NAMALWA (cell line): ENCODE measurements at regions not wholly inside any gene's neighbourhood (a gene's known extent, or its start where the extent isn't known, plus 50 kb on each side); places are given as distances from the start of the nearest gene placed in this dataset.
A peak's percentile ranks its signal among the peaks of the same experiment; 100 is the strongest.

Experiments used
- DNase-seq: peaks from one replicate; pipeline ENCODE4 v3.0.0-alpha.2; 2015; ENCODE audit warnings: low spot score

DNA sequence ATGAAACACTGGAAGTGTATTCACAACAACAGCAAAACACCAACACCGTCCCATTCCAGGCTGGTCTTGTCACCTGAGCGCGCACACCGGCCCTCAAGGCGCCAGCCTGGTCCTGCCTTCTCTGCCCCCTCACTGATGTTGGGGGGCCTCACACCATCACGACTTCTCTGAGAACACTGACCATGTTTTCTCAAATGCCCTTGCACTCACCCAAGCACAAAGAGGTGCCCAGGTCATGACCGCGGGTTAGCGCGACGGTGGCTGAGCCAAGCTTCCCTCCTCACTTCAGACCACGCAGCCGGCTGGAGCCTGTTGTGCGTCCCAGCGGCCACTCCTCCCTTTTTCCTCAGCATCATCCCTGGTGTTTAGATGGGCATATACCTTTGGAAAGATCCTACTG is 101.3 kb upstream of the SALL3 start:
- DNase-seq = no peak

DNA sequence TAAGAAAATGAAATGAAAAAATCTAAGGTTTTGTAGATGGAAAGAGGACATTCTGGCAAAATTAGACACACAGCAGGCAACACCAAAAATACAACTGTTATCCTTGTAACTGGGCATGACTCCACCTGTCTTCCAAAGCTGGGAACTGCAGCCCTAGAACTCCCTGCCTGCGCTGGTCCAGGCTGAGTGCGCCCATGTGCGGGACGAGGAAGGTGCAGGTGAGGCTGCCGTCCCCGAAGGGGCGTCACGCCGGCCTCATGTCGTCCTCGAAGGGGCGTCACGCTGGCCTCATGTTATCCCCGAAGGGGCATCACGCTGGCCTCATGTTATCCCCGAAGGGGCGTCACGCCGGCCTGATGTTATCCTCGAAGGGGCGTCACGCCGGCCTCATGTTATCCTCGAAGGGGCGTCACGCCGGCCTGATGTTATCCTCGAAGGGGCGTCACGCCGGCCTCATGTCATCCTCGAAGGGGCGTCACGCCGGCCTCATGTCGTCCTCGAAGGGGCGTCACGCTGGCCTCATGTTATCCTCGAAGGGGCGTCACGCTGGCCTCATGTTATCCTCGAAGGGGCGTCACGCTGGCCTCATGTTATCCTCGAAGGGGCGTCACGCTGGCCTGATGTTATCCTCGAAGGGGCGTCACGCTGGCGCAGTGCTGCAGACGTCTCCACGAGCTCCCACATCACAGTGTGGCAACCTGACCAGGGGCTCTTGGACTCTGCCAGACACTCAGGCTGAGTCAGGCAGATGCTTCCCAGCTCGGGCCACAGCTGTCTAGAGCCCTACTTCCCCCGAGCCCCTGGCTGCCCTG is 100.3 kb upstream of the SALL3 start:
- peak; percentile 23 for DNase-seq

DNA sequence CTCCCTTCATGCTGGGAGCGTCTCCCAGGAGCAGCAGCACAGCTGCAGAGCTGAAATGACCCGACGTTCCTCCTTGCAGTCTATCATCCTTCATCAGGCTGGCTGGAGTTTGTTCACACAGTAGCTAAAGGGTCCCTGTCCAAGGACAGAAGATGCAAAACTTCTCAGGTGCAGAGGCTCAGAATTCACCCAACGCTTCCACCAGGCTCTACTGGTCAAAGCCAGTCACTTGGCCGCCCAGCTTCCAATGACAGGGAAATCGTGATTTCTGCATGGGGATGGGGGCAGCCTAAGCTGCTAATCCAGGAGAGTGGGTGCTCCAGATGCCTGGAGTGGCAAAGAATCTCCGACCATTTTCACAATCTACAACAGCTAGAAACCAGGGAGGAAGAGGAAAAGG is 97.0 kb upstream of the SALL3 start:
- no peak for DNase-seq

DNA sequence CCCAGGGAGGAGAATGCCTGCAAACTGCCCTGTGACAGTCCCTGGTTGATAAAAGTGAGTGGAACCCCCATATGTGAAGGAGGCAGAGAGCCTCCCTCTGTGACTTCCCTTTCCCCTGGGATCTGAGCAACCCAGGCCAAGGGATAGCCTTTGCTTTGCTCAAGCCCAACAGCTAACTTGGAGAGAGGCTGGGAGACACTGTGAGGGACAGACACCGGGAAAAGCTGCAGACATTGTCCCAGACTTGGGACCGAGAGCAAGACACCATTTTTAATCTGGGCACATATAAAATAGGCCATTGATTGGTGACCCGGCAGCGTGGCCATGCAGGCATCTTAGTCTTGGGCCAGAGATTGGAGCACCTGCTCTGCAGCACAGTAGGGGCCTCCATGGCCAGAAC is 96.1 kb upstream of the SALL3 start:
- DNase-seq = no peak

DNA sequence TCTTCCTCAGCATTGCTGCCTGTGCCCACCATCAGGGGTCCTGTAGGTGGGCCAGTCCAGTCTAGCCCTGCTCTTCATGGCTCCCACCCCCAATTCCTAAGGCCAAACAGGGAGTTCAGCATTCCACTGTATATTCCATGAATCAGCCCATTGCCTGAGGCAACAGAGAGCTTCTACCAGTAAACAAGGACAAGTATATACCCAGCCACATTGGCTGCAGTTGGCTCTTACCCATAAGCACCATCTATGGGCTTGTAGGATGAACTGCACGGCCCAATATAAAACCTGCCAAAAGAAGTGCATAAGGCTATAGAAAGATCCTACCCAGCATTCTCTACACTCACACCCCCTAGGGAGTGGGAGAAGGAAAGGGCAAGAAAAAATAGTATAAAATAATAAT is 95.1 kb upstream of the SALL3 start:
- DNase-seq = peak; percentile 28

DNA sequence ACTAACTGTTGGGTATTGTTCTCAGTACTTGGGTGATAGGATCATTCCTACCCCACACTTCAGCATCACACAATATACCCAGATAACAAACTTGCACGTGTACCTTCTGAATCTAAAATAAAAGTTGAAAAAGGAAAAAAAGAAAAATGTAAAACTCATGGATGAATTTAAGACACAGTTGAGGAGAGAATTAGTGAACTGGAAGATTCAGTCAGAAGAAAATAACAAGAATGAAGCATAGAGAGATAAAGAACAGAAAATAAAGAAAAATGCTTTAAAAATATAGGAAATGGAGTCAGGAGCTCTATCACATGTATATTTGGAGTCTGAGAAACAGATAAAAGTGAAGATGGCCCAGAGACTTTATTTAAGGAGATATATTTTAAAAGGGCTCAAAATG is 90.4 kb upstream of the SALL3 start:
- DNase-seq = no peak

DNA sequence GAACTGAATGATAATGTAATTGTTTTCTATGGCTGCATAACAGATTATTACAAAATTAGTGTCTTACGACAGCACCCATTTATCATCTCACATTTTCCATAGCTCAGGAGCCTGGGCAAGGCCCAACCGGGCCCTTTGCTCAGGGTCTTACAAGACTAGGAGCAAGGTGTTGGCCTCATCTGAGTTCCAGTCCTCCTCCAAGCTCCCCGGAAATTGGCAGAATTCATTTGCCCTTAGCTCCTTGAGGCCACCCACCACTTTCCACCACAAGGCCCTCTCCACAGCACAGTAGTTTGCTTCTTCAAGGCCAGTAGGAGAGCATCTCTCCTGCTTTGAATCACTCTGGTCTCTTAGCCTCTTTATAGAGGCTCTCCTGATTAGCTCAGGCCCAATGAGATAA is 89.2 kb upstream of the SALL3 start:
- no peak for DNase-seq

DNA sequence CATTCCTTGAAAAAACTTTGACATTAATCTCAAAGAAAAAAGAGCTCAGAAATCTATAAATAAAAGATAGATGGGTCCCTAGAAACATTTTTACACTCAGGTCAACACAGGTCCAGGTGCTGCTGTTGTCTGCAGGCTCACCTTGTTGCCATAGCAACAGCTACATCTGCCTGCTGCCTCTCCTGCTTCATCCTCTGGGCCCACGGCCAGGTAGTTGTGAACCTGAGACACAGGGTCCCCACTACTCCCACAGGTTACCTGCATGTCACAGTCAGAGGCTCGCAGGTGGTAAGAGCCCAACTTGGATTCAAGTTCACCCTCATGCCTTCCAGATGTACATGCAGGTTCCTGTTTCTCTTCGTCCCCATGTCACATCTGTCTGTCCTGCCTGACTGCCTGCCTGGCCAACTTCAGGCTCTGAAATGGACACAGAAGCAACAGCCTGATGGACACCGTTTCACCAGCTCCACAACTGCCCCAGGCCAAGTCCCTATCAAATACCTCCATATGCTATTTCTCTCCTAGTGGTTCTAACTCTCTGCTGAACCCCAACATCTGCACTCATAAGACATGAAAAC is 88.3 kb upstream of the SALL3 start:
- no peak for DNase-seq

DNA sequence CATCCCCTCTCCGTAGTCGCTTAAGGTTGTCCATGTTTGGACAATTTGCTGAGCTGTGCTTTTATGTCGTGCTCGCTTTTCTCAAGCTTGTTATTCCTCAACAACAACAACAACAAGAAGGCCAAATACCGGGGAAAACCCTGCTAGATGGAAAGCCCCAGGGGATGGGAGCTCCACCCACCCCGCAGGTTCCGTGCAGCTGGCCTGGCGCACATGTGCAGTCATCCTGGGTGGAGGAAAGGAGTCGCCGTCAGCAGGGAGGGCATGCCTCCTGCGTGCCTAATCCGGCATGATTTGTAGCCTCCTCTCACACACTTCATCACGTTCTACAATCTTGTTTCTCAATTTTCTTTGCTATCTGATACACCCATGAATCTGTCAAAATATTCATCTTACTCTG is 87.4 kb upstream of the SALL3 start:
- DNase-seq = no peak

DNA sequence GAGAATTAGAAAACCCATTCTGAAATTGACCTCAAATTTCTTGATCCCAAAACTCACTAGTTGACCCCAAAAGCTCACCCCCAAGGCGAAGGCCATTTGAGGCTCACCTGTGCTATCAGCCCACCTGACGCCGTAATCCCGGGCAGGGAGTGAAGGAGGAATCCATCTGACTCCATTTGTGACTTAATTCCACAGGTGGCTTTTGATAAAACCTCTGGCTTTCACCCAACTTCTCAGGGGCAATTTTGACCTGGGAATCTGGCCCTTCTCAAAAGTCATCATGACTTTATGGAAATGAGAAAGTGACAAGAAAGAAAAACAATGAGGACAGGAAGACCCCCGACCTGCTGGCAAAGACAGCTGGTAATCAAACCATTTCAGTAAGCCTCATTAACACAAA is 86.9 kb upstream of the SALL3 start:
- no peak for DNase-seq

DNA sequence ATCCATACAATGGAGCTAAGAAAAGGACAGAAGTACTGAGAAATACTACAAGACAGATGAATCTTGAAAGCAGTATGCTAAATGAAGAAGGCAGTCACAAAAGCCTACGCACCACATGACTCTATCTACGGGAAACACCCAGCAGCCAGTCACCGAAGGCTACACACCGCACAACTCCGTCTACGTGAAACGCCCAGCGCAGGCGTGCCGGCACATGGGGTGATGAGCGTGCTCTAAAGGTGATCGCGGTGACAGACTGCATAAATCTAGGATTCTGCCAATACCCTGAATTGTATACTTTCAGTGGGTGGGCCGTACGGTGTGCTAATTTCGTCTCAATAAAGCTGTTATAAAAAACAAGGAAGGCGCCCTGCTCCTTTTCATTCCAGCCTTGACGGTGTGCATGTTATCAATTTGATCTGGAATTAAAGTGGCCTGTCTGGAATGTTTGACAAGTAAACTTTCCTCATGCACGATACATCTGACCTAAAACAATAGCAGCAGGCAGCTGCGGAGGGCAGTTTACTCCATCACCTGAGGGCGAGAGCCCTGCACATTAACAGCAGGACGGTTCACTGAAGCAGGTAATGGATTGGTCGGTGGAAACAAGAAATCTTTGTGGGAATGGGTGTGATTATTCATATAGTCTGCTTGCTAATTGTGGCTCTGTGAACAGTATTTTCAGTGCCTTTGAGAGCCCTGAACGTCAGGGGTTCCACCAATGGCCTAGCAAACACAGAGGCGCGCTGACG is 86.2 kb upstream of the SALL3 start:
- DNase-seq = no peak

DNA sequence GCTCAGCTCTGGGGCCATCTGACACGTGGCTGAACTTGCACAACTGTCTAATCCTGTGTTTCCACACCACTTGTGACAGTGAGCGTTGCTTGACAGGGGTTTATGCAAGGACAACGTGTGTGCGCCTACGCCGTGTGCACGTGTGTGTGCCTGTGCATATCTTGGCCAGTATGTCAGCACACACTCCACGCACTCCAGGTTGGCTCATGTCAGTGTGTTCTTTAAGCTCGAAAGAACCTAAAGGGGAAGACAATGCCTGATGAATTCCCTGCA is 85.6 kb upstream of the SALL3 start:
- no peak for DNase-seq

DNA sequence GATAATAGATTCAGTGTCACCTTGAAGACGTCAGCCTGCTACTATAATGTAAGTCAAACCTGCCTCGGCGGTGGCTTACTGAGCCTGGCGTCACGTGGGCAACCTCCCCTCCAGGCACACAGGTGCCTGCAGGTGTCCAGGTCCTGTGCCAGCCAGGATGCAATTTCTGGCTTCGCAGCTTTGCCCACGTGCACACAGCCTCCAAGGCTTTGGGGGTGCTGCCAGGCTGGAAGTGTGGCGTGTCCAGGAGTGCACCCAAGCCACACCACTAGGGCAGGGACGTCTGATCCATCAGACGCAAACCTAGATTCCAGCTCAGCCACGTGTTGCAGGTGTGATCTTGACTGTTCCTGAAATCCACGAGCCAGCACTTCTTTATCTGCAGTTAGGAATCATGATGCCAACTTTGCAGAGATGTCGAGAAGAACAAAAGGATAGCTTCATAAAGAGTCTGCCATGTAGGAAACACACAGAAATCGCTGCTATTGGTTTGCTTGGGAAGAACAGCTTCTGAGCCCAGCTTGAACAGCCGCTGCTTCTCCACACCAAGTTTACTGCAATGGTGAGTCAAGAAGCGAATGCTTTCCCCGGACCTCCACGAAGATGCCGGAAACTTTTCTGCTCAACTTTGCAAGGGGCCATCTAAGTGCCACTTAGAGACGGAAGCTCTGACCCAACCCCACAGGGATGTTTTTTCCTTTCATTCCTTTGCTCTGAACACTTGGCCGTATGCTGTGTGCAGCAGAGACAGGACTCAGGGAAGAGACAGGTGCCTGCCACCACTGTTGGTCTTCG is 84.2 kb upstream of the SALL3 start:
- no peak for DNase-seq

DNA sequence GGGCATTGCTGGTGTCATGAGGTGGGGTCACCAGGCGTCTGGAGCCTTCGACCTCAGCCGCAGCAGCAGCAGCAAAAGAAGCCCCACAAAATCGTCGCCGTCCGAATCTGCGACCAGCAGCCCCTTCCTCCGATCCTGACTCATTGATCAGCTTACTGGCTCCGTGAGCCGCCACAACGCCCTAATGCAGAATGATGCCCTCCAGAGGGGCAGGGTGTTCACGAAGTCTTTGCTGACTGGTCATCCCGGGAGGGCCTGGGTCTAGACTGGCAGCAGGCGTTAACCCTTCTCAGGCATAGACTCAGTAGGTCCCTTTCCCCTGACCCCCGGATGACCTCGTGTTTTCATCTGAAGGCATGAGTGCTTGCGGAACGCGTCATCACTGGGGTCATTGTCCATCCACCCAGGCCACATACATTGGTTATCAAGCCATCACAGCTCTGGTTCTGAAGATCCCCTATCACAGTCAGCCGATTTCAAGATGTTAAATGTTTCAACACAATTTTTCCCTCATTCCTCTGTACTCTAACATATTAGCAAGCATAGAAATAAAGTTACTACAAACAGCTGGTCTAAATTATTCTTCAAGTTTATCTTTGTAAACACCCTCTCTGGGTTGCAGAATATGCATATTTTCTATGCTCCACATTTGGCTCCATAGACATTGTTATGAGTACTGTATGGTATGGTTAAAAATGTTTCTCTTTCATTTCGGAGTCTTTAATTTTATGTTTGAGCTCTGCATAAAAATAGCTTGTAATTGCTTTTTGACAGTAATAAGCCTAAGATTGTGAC is 83.3 kb upstream of the SALL3 start:
- DNase-seq = no peak

DNA sequence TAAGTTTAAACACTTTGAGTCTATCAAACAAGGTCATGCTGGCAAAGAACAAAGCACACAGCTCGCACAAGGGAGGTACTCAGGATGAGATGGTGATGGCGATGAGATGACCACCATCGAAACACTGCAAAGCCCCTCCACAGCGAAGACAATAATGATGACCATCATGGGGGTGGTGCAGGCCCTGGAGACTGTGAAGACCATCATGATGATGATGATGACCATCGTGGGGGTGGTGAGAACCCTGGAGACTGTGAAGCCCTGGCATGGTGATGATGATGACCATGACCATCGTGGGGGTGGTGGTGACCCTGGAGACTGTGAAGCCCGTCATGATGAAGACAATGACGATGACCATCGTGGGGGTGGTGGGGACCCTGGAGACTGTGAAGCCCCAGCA is 81.6 kb upstream of the SALL3 start:
- no peak for DNase-seq

DNA sequence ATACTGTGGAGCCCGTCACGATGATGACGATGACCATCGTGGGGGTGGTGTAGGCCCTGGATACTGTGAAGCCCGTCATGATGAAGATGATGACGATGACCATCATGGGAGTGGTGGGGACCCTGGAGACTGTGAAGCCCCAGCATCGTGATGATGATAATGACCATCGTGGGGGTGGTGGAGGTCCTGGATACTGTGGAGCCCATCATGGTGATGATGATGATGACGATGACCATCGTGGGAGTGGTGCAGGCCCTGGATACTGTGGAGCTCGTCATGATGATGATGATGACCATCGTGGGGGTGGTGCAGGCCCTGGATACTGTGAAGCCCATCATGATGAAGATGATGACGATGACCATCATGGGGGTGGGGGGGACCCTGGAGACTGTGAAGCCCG is 81.0 kb upstream of the SALL3 start:
- no peak for DNase-seq

DNA sequence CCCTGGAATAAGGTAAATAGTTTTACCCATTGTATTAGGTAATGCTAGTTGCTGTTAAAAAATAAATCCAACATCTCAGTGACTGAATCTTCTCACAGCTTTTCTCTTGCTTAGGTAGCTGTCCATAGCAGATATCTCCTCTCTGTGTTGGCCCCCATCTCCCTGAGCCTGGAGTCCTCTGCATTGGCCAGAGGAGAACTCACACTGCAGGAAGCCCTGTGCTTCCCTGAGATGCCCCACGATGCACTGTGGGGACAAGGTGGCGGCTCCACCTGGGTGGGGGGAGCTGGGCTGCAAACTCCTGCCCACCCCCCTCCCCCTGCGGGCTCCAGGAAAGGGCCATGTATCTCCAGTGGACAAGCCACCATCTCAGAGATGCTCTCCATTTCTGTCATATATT is 80.4 kb upstream of the SALL3 start:
- no peak for DNase-seq

DNA sequence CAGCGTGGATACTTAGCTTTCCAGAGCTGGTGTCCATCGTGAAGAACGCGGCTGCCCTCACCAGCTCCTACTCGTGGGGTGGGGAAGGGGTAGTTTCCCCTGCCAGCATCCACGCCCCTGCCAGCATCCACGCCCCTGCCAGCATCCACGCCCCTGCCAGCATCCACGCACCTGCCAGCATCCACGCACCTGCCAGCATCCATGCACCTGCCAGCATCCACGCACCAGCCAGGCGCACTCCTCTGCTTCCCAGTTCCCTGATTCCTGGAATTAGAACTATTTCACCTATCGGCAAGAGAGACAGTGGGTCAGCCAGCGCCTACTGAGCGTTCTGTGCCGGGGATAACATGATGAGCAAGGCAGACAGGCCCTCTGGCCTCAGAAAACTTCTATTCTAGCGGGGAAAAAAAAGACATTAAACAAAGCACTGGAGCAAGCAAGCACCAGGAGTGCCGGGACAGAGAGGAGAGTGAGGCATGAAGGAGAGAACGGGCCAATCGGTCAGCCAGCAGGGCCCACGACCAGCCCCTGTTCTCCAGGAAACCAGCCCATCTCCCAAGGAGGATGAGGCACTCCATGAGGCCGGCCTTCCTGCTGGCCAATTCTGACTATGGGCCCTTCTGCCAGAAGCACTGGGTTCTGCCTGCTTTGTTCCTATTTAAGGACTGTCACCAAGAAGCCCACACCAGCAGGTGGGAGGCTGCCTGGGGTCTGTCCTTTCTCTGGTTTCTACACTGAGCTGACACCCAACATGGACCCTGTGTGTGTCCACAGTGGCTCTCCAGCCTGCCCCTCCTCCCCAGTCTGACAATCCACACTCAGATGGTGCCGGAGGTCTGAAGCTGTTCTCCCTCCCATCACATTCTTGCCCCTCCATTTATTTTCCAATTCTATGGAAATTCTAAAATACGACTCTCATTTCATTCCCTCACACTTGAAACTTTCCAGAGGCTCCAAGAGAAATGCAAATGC is 78.4 kb upstream of the SALL3 start:
- no peak for DNase-seq

DNA sequence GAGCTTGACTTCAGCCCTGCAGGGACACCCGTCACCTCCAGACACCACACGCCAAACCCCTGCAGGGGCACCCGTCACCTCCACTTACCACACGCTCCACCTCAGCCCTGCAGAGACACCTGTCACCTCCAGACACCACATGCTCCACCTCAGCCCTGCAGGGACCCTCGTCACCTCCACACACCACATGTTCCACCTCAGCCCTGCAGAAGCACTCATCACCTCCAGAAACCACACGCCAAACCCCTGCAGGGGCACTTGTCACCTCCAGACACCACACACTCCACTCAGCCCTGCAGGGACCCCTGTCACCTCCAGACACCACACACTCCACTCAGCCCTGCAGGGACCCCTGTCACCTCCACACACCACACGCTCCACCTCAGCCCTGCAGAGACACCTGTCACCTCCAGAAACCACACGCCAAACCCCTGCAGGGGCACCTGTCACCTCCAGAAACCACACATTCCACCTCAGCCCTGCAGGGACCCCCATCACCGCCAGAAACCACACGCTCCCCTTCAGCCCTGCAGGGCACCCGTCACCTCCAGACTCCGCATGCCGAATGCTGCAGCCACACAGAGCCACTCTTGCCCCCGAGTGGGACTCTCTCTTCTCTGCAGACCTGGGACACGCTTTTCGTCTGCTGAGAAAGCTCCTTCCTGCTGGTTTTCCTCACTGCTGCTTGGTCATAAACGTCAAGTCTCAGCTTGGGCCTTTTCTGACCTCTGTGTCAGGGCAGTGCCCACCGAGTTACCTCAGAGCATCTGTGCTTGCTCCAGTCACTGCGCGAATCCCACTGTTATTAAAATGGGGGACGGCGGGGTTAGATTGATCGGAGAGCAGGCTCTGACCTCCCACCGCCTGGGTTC is 77.5 kb upstream of the SALL3 start:
- no peak for DNase-seq
